GM12878 (cell line): ENCODE measurements at regions not wholly inside any gene's neighbourhood (a gene's known extent, or its start where the extent isn't known, plus 50 kb on each side); places are given as distances from the start of the nearest gene placed in this dataset.

Experiments
- ATAC-seq: fragments of 200-7000 bp; cut with Tn5 transposase; 3 replicates; pipeline ENCODE4 v1.9.1; 2020; ENCODE audit warnings: mild to moderate bottlenecking, moderate library complexity
- BruUV-seq: library from RNA; stranded (reverse); fragments of 400-500 nt; replicated peaks from 2 replicates; lab custom pipeline; 2021; lab: Mats Ljungman, UMichigan
- CTCF ChIA-PET: fragments of 300-600 bp; sonication (Branson Sonifier 250); formaldehyde crosslinking; extraction: SDS; loops from one replicate; lab custom pipeline; 2021; ENCODE audit warnings: inconsistent platforms; lab: Yijun Ruan, JAX
- POLR2A ChIA-PET: fragments of 350-600 bp; formaldehyde crosslinking; extraction: SDS; loops from one replicate; lab custom pipeline; 2021; ENCODE audit warnings: inconsistent platforms; lab: Charles Lee
- RAD21 ChIA-PET: fragments of 300-600 bp; sonication (Branson Sonifier 250); formaldehyde crosslinking; loops from one replicate; lab custom pipeline; 2023; ENCODE audit warnings: antibody characterized with exemption; ENCODE audit not compliant: unreplicated experiment; lab: Charles Lee
- SMC1A ChIA-PET: fragments of 300-600 bp; sonication (Branson Sonifier 250); formaldehyde crosslinking; loops from one replicate; lab custom pipeline; 2023; ENCODE audit not compliant: unreplicated experiment, uncharacterized antibody; lab: Charles Lee
- DNase-seq: peaks from one replicate; pipeline ENCODE4 v3.0.0-alpha.2; 2011; ENCODE audit warnings: low read depth, low spot score
- FAIRE-seq: peaks from 3 replicates; lab custom pipeline; 2011; peaks lifted over from hg19 to GRCh38; lab: Jason Lieb, UNC
- H2AFZ ChIP-seq: 2 replicates; pipeline ENCODE4 v1.6.0; 2011; ENCODE audit warnings: low read depth, low read length, control low read depth; ENCODE audit not compliant: control insufficient read depth
- H3K27ac ChIP-seq: 2 replicates; pipeline ENCODE4 v1.5.1; 2011; ENCODE audit warnings: control low read depth; ENCODE audit not compliant: control insufficient read depth, insufficient read depth
- H3K27me3 ChIP-seq, 2 experiments: replicated peaks in 1 of 2; 2 replicates each; pipeline versions ENCODE4 v1.6.0 to v1.6.1; 2011; ENCODE audit warnings: low read length in 1 of 2; ENCODE audit not compliant: control insufficient read depth in 2 of 2, insufficient read depth in 2 of 2
- H3K36me3 ChIP-seq, 2 experiments: 2 replicates each; pipeline ENCODE4 v1.5.1; 2011; ENCODE audit warnings: low read length in 1 of 2; ENCODE audit not compliant: control insufficient read depth in 2 of 2, insufficient read depth in 2 of 2
- H3K4me1 ChIP-seq: 2 replicates; pipeline ENCODE4 v1.6.1; 2011; ENCODE audit warnings: mild to moderate bottlenecking, low read length, moderate library complexity, mixed read lengths; ENCODE audit not compliant: control insufficient read depth, insufficient read depth
- H3K4me2 ChIP-seq: 2 replicates; pipeline ENCODE4 v1.6.0; 2011; ENCODE audit warnings: control low read depth; ENCODE audit not compliant: control insufficient read depth, insufficient read depth
- H3K4me3 ChIP-seq: fragments of 200-600 bp; sonication (generic); 2 replicates; pipeline ENCODE4 v1.5.1; 2016
- H3K79me2 ChIP-seq: 2 replicates; pipeline ENCODE4 v1.6.0; 2011; ENCODE audit warnings: low read length; ENCODE audit not compliant: control insufficient read depth, insufficient read depth
- H3K9ac ChIP-seq: 2 replicates; pipeline ENCODE4 v1.8.0; 2011; ENCODE audit warnings: low read length, control low read depth, mixed read lengths; ENCODE audit not compliant: control insufficient read depth, insufficient read depth
- H3K9me3 ChIP-seq: replicated peaks from 3 replicates; pipeline ENCODE4 v1.5.1; 2011; ENCODE audit warnings: mild to moderate bottlenecking, low read length; ENCODE audit not compliant: control insufficient read depth, insufficient read depth
- H4K20me1 ChIP-seq: 2 replicates; pipeline ENCODE4 v1.6.0; 2011; ENCODE audit not compliant: control insufficient read depth, insufficient read depth
- CEBPB ChIP-seq, 2 experiments: fragments of 150-350 bp in 1 of 2; IDR thresholded peaks; 2 replicates each; pipeline ENCODE4 v1.6.1; 2012 to 2014; ENCODE audit warnings: low read depth in 2 of 2, low read length in 2 of 2, borderline replicate concordance in 1 of 2, inconsistent platforms in 1 of 2
- CUX1 ChIP-seq: IDR thresholded peaks from 2 replicates; pipeline ENCODE4 v1.6.1; 2012; ENCODE audit warnings: improper control_type of control experiment, low read depth, low read length; ENCODE audit not compliant: insufficient replicate concordance
- JUND ChIP-seq: IDR thresholded peaks from 2 replicates; pipeline ENCODE4 v1.6.1; 2012; ENCODE audit warnings: low read depth, mild to moderate bottlenecking, low read length, improper control_type of control experiment, moderate library complexity
- MTA2 ChIP-seq: fragments of 450-650 bp; IDR thresholded peaks from 2 replicates; pipeline ENCODE4 v1.6.1; 2016; ENCODE audit warnings: low read depth, mild to moderate bottlenecking, moderate library complexity
- MYB ChIP-seq: fragments of 150-350 bp; IDR thresholded peaks from 2 replicates; pipeline ENCODE4 v1.6.1; 2014; ENCODE audit warnings: mild to moderate bottlenecking, low read depth, low read length, borderline replicate concordance
- PAX8 ChIP-seq: fragments of 450-650 bp; IDR thresholded peaks from 2 replicates; pipeline ENCODE4 v1.6.1; 2017; ENCODE audit warnings: mild to moderate bottlenecking, moderate library complexity
- PKNOX1 ChIP-seq: fragments of 450-650 bp; IDR thresholded peaks from 2 replicates; pipeline ENCODE4 v1.6.1; 2016; ENCODE audit warnings: mild to moderate bottlenecking
- STAT1 ChIP-seq: fragments of 450-650 bp; conservative IDR thresholded peaks from 2 replicates; pipeline ENCODE4 v1.6.1; 2014; ENCODE audit warnings: antibody characterized with exemption, mild to moderate bottlenecking
- TAF1 ChIP-seq: IDR thresholded peaks from 2 replicates; pipeline ENCODE4 v1.6.1; 2011; ENCODE audit warnings: mild to moderate bottlenecking, low read depth, low read length, borderline replicate concordance
- TARDBP ChIP-seq: IDR thresholded peaks from 2 replicates; pipeline ENCODE4 v1.6.1; 2016; ENCODE audit warnings: borderline replicate concordance
- USF1 ChIP-seq: IDR thresholded peaks from 2 replicates; pipeline ENCODE4 v1.6.1; 2011; ENCODE audit warnings: borderline replicate concordance, low read depth, mild to moderate bottlenecking, moderate library complexity, mixed read lengths, low read length; ENCODE audit not compliant: insufficient read depth; ENCODE audit errors: extremely low read length
- WGBS: methylation state at CpG from one replicate; pipeline ENCODE4 v1.1.6; 2016; ENCODE audit warnings: low lambda C conversion rate; ENCODE audit not compliant: insufficient replicate concordance, insufficient coverage; ENCODE audit errors: missing lambda C conversion rate; 5-methylcytosine and 5-hydroxymethylcytosine counted together
- in situ Hi-C: fragments of 300-500 bp; cut with MboI; formaldehyde crosslinking; loops from 9 replicates; pipeline ENCODE4 v1.14.3; 2018; ENCODE audit warnings: mixed read lengths
- intact Hi-C: fragments of 100-400 bp; cut with micrococcal nuclease; formaldehyde crosslinking; loops from one replicate; pipeline ENCODE4 v1.14.2; 2022; ENCODE audit not compliant: unreplicated experiment
- TF ChIP-seq, protein P1 (sequence below): fragments of 150-350 bp; IDR thresholded peaks from 2 replicates; pipeline ENCODE4 v1.6.1; 2014; ENCODE audit warnings: mild to moderate bottlenecking, low read depth, low read length
- TF ChIP-seq, protein P2 (sequence below): IDR thresholded peaks from 2 replicates; pipeline ENCODE4 v1.6.1; 2011; ENCODE audit warnings: low read depth, mild to moderate bottlenecking, low read length, moderate library complexity, borderline replicate concordance; ENCODE audit errors: extremely low read depth

DNA sequence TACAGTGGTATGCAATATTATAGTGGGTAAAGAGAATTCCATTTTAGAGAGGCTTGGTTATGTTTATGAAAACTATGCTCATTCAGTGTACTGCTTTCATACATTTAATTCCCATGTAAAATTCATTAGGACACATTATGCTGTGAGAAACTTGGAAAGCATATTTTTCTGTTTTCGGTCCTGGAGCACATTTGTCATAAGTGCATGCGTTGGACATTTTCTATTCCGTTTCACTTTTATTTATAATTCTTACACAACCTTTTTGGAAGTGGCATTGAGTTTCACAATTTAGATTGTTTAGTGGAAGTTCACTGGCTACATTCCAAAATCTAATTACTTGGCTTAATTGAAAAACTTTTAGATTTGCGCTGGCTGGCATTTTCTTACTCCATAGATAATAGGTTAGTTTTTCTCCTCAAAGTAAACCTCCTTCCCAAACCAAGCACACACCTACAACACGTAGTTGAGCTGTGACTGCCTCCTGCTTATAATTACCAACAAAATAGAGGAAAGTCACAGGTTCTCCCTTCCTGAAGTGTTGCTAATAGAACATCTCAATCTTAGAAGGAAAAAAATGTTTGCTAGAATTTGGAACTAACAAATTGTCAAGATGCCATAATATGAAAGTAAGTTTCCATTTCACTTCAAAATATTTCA, 938.5 kb downstream of the TRHDE start (continued):
- TF ChIP-seq, protein P1, sequence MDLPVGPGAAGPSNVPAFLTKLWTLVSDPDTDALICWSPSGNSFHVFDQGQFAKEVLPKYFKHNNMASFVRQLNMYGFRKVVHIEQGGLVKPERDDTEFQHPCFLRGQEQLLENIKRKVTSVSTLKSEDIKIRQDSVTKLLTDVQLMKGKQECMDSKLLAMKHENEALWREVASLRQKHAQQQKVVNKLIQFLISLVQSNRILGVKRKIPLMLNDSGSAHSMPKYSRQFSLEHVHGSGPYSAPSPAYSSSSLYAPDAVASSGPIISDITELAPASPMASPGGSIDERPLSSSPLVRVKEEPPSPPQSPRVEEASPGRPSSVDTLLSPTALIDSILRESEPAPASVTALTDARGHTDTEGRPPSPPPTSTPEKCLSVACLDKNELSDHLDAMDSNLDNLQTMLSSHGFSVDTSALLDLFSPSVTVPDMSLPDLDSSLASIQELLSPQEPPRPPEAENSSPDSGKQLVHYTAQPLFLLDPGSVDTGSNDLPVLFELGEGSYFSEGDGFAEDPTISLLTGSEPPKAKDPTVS = no peak
- TF ChIP-seq PKNOX1 = no peak
- TF ChIP-seq, protein P2, sequence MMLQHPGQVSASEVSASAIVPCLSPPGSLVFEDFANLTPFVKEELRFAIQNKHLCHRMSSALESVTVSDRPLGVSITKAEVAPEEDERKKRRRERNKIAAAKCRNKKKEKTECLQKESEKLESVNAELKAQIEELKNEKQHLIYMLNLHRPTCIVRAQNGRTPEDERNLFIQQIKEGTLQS = no peak

GRCh38 chr12:73220951-73221350, 948.8 kb downstream of the TRHDE start:
- Histone ChIP-seq H3K4me3 (no peak overlapping the region), H4K20me1 (no peaks in the 10 kb centered on the region), H3K27me3 (no peaks in the 10 kb centered on the region), H3K4me2 (no peak overlapping the region), H3K9ac (no peak overlapping the region), H3K79me2 (no peaks in the 10 kb centered on the region), H2AFZ (no peak overlapping the region), H3K36me3 (no peaks in the 10 kb centered on the region), H3K9me3 (no peaks in the 10 kb centered on the region), H3K27ac (no peak overlapping the region), H3K4me1 (no peaks in the 10 kb centered on the region)
- intact Hi-C loops (no loop called here), in situ Hi-C loops (no loop called here)
- ChIA-PET SMC1A (no interaction called here), RAD21 (no interaction called here), POLR2A (no interaction called here), CTCF (no interaction called here)
- BruUV-seq = no TSS peak
- 21% methylated on average over 2 of the region's 2 CpGs for WGBS
- ATAC-seq (no peak), DNase-seq (no peak), FAIRE-seq (no peak)
- TF ChIP-seq JUND = no peak
- TF ChIP-seq CEBPB (IDR thresholded peaks at IDR 0.05; ENCODE audit: borderline replicate concordance in 1 of 2, low read depth in 2 of 2, low read length in 2 of 2) = no peak
- TF ChIP-seq MTA2 = no peak
- no peak for TF ChIP-seq TAF1
- no peak for TF ChIP-seq CUX1
- no peak for TF ChIP-seq PAX8
- no peak for TF ChIP-seq USF1
- no peak for TF ChIP-seq TARDBP
- TF ChIP-seq STAT1 = no peak
- TF ChIP-seq MYB = no peak
